Transverse colon (tissue), 4 donors: ENCODE measurements at regions not wholly inside any gene's neighbourhood (a gene's known extent, or its start where the extent isn't known, plus 50 kb on each side); places are given as distances from the start of the nearest gene placed in this dataset.

Experiments used
- POLR2AphosphoS5 ChIP-seq, 3 donors: sonication (generic); formaldehyde crosslinking; IDR thresholded peaks; one replicate each; pipeline ENCODE4 v1.6.1; 2016; ENCODE audit warnings: antibody characterized with exemption in 3 of 3
- TF ChIP-seq, protein P1 (sequence below), 5 experiments: fragments of 200-600 bp in 3 of 5; fragments of 450-650 bp in 2 of 5; sonication (generic) in 3 of 5; IDR thresholded peaks; 1 replicate in 2 of 5; 2 replicates in 3 of 5; pipeline ENCODE4 v1.5.1; 2016 to 2017; ENCODE audit warnings: antibody characterized with exemption in 5 of 5, inconsistent platforms in 3 of 5, mild to moderate bottlenecking in 2 of 5, moderate library complexity in 1 of 5

DNA sequence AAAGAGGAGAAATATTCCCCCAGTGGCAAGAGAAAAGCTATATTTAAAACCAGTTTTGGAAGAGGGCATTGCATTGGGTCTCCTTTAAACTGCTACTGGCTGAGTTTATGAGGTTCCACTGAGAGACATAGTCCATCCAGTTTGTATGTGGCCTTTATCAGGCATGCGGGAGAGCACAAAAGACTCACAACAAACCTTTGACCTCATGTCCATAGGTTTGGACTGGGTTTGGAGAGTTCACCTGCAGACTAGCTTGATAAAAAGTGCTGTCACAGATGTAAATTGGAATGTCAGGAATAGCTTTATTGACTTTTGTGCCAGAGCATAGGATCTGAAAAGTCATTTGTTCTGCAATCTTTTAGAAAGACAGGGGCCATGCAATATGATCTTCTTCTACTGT, 131.0 kb upstream of the NRIP1 start:
- TF ChIP-seq, protein P1, sequence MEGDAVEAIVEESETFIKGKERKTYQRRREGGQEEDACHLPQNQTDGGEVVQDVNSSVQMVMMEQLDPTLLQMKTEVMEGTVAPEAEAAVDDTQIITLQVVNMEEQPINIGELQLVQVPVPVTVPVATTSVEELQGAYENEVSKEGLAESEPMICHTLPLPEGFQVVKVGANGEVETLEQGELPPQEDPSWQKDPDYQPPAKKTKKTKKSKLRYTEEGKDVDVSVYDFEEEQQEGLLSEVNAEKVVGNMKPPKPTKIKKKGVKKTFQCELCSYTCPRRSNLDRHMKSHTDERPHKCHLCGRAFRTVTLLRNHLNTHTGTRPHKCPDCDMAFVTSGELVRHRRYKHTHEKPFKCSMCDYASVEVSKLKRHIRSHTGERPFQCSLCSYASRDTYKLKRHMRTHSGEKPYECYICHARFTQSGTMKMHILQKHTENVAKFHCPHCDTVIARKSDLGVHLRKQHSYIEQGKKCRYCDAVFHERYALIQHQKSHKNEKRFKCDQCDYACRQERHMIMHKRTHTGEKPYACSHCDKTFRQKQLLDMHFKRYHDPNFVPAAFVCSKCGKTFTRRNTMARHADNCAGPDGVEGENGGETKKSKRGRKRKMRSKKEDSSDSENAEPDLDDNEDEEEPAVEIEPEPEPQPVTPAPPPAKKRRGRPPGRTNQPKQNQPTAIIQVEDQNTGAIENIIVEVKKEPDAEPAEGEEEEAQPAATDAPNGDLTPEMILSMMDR (IDR thresholded peaks at IDR 0.05): no peak
- no peak for TF ChIP-seq POLR2AphosphoS5 (IDR thresholded peaks at IDR 0.05)
